ENCODE measurements at regions not wholly inside any gene's neighbourhood (a gene's known extent, or its start where the extent isn't known, plus 50 kb on each side); places are given as distances from the start of the nearest gene placed in this dataset.
"Not testable (repeated sequence)": the region's sequence is repeated elsewhere in the genome, so short reads cannot be mapped to it uniquely, and the experiment has no call there.

DNA sequence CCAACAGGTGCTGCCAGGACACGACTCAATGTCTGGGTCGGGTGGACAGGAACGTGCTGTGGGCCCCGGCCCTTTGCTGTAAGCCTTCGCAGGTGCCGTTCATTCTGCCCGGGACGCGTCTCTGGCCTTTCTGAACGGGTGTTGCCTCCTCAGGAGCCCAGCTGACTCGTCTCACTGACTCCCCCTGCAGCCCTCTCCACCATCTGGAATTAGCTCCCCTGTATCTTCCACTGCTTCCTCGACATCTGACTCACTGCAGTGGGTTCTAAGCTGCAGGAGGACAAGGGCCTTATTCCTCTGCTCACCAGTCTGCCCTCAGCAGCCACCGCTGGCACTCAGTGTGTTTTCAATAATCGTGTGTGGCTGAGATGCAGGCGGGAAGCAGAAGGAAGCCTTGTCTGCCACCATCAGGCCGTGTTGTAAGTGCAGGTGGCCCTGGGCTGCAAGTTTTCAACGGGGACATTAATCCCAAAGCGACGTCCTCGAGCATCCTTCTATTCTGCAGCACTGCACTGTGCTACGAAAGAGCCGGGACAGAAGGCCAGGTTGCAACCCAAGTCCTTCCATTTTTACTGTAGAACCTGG lies 256.2 kb downstream of the FOXL1 start:
- no peak for DNase-seq (ENCODE audit: low read depth)

DNA sequence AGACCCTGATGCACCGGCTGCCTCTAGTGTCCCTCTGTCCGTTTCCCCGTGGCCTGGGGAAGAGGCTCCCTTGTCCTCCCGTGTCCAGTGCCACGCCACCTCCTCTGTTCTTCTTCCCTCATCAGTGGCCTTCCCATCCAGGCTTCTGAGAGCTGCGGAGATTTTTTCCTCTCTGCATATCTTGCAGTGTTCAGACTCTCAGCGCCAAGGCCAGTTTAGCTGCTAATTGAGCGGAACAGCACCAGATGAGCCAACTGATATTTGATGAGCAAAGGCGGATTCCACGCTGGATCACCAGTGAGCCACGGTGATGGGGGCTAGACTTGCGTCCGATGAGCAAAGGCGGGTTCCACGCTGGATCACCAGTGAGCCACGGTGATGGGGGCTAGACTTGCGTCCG lies 257.6 kb downstream of the FOXL1 start:
- no peak for DNase-seq (ENCODE audit: low read depth)

DNA sequence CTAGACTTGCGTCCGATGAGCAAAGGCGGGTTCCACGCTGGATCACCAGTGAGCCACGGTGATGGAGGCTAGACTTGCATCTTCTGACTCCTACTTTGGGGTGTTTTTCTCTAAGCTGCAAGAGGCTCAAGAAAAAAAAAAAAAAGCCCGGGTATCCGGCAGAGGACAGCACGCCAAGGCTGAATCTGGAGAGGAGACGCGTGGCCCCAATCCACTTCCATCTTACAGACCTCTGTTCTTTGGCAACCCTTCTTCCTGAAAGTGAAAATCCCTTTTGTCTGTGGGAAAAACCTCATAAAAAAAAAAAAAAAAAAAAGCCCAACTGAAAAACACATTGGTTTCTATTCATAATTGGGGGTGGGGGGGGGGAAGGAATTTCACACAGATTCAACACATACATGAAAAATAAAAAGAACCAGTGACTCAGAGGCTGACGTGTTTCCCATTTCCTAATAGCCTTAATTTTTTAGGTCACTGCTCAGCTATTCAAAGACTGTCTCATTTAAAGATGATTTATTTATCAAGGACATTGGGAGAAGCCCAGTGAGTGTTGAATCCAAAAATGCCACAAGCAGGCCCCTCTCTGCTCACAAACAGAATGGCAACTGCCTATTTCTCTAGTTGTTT lies 258.3 kb downstream of the FOXL1 start:
- DNase-seq (ENCODE audit: low read depth): no peak

DNA sequence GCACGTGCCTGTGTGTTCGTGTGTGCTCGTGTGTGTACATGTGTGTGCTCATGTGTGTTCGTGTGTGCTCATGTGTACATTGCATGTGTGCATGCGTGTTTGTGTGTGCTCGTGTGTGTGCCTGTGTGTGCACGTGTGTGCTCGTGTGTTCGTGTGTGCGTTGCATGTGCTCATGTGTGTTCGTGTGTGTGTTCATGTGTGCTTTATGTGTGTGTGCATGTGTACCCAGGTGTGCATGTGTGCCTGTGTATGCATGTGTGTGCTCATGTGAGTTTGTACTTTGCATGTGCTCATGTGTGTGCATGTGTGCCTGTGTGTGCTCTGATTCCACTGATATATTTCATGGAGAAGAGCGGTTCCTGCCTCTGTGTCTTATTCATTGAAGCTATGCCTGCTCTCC lies 265.5 kb downstream of the FOXL1 start:
- DNase-seq (ENCODE audit: low read depth): no peak

DNA sequence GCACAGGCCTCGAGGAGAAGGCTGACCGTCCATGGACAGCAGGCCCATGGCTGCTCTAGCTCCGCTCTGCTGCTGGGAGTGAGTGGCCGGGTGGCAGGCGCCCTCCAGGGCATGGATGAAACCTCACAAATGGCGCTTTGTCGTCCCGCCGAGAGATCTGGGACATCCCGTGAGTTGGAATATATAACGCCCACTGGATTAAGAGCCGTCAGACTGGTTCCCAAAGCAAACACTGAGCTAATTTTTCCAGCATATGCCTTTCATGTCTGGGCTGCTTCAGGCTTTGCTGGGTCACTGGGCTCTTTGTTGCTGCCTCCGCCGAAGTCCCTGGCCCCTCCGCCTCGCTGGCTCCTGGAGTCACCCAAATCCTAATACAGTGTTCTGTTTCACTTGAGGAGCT lies 266.3 kb downstream of the FOXL1 start:
- no peak for DNase-seq (ENCODE audit: low read depth)

DNA sequence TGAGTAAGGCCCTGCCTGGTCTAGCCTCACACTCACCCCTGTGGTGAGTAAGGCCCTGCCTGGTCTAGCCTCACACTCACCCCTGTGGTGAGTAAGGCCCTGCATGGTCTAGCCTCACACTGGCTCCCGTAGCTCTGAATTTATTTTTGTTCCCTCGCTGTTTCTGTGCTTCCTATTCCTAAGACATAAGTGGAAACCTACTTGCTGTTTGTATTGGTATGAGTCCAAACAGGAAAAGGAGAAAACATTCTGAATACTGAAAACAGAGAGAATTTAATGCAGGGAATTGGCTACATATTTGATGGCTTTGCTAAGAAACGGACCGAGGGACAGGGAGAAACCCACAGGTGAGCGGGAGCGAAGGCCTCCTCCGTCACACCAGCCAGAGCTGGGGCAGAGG lies 267.8 kb downstream of the FOXL1 start:
- no peak for DNase-seq (ENCODE audit: low read depth)

DNA sequence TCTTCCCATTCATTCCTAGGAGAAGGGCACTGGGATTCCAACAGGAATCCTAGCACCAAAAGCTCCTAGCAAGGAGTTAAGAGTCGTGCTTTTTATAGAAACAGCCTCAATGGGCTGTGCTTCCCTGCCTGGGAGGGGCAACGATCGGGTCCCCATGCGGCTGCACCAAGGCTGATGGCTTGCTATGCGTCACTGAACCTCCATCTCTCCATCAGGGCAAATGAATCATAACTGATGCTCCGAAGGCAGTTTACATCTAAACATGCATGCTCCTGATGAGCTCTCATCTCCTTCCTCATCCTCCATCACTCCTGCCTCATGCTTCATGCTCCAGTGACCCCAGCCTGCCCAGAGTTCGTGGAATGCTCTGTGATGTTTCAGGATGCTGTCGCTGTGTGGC lies 270.5 kb downstream of the FOXL1 start:
- DNase-seq (ENCODE audit: low read depth): no peak

DNA sequence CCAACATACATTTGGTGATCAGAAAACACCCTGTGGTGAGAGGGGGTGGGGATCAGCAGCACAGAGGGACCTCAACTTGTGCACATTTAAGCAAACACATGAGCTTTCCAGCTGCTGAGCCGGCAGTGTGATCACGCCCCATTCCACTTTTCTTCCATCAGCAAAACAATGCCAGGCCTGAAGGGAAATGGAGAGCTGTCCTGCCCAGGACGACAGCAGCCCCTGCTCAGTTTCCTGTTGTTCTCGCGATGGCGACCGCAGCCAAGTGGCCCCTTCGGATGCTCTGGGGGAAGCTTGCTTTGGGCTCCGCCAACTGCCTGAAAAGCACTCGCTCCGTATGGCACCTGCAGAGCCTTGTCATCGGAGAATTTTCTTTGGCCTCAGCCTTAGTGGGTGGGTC lies 272.3 kb downstream of the FOXL1 start:
- DNase-seq (ENCODE audit: low read depth): no peak

DNA sequence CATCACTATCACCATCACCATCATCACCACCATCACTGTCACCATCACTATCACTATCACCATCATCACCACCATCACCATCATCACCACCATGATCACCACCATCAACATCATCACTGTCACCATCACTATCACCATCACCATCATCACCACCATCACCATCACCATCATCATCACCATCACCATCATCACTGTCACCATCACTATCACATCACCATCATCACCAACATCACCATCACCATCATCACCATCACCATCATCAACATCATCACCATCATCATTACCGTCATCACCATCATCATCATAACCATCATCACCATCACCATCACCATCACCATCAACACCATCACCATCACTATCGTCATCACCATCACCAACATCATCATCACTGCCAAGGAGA lies 273.8 kb downstream of the FOXL1 start:
- no peak for DNase-seq (ENCODE audit: low read depth)

DNA sequence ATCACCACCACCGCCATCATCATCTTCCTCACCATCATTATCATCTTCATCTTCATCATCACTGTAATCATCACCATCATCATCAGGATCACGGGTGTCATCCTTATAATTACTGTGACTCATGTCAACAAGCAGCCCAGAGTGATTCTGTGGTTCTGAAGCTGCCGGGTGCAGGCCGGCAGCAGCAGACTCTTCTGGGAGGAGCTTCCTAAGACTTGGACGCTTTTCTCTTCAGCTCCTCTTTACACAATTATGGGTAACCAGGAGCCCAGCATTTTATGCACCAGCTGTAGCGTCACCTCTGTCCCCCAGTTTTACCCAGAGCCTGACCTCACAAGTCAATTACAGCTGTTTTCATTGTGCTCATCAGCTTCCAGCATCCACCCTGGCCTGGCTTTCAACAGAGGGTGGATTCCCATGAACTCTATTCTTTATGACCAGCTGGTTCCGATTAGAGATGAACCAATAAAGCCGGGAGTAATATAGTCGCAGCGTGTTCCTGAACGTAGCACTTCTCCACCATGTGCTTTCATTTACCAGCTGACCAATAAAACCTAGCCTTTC lies 275.8 kb downstream of the FOXL1 start:
- DNase-seq (ENCODE audit: low read depth): no peak

DNA sequence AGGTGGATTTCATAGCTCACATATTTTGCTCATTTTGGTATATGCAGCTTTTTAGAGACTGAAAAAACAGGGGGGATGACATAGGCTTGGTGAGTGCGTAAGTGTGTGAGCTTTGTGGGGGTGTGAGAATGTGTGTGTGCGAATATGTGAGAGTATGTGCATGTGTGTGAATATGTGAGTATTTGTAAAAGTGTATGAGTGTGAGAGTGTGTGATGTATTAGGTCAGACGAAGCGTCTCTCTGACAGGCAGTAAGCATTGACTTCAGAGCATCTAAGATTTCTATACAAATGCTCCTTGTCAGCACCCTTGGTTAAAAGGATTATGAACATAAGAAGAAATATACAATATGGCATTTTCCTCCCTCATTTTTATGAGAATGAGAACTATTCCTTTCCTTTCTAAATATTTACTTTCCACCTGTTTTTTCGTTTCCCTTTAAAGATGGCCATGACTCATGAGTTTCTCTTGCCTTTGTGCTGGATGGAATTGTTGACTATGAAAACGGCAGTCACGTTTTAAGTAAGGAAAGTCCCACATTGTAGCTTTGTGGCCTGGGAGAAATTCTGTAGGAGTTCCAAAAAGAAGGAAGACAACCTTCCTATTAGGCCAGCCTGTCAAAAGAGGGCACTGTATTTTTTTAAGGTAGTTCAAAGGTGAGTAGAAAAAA lies 276.4 kb downstream of the FOXL1 start:
- no peak for DNase-seq (ENCODE audit: low read depth)

DNA sequence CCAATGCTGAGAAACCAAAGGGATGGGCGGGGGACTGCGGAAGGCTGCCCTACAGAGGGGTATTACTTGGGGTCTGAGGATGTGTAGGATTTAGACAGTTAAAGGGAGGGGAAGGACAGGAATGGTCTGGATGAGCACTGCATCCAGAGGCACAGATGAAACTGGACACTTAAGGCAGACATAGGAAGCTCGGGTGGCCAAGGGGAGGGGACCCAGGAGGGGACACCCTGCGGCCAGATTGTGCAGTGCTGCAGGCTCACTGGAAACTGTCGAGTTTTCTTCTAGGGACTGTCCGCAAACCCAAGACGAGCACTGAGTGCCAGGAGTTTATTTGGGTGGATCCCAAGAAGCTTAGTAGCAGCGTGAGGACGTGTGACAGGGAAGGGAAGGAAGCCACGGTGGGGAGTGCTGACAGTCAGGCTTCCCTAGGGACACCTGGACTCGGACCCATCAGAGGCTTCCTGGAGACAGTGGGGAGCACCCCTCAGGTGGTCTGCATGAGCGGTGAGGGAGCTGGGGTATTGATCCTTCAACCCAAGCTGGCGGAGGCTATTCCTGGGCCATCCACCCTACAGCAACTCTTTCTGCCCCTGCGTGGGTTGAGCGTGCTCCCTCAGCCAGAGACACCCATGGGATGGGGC lies 278.7 kb downstream of the FOXL1 start:
- DNase-seq (ENCODE audit: low read depth): no peak

DNA sequence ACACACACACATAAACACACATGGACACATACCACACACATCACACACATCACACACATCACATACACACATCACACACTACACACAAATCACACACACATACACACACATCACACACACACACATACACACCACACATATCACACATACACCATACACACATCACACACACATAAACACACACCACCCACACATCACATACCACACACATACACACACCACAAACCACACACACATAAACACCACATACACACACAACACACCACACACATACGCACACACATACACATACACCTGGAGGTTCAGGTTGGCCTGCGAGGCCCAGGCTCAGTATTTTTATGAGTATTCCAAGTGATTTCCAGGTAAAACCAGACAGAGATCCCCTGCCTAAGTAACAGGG lies 279.5 kb downstream of the FOXL1 start:
- no peak for DNase-seq (ENCODE audit: low read depth)

DNA sequence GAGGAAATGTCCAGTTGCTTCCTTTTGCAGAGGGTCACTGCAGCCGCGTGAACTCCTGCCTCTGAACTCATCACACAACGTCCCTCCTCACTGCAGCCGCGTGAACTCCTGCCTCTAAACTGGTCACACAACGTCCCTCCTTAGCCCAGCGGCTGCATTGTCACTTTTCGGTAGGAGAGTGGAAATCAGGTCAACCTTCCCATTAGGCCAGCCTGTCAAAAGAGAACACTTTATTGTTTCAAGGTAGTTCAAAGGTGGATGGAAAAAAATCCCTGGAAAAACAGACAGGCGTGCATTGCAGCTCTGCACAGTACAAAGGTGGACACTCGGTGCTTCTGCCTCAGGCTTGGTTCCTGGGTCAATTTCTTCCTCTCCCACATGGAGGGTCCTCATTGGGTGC lies 280.2 kb downstream of the FOXL1 start:
- no peak for DNase-seq (ENCODE audit: low read depth)

DNA sequence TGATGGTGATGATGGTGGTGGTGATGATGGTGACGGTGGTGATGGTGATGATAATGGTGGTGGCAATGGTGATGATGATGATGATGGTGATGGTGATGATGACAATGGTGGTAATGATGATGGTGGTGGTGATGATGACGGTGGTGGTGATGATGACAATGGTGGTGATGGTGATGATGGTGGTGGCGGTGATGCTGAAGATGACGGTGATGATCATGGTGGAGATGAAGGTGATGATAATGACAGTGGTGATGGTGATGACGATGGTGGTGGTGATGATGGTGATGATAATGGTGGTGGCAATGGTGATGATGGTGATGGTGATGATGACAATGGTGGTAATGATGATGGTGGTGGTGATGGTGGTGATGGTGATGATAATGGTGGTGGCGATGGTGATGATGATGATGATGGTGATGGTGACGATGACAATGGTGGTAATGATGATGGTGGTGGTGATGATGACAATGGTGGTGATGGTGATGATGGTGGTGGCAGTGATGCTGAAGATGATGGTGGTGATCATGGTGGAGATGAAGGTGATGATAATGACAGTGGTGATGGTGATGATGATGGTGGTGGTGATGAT lies 283.0 kb downstream of the FOXL1 start:
- DNase-seq (ENCODE audit: low read depth): not testable (repeated sequence)

DNA sequence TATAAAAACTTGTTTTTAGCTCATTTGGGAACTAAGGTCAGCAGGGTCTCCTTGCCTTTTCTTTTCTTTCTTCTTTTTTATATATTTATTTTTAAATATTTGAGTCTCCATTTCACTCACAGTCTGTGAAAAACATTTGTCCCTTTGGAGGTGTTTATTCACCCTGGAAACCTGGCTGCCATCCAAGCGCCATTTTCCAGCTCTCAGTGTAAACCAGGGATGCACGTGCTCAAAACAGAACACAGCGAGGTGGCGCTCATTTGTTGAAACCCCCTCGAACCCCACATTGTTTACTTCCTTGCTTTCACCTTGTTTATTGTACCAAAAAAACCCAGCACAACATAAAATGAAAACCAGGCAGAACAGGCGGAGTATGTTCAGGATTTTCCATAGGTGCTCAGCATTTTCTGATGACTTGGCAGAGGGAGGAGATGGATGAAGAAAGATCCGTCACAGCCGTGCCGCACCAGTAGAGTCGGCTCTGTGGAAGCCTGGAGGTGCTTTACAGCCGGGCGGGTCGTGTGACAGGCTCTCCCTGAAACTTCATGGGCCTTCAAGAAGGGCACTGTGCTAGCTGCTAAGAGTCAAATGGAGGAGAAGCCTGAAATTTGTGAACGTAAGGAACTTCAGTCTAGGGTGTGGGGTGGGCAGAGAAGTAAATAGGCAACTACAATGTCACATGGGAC lies 284.4 kb downstream of the FOXL1 start:
- no peak for DNase-seq (ENCODE audit: low read depth)

DNA sequence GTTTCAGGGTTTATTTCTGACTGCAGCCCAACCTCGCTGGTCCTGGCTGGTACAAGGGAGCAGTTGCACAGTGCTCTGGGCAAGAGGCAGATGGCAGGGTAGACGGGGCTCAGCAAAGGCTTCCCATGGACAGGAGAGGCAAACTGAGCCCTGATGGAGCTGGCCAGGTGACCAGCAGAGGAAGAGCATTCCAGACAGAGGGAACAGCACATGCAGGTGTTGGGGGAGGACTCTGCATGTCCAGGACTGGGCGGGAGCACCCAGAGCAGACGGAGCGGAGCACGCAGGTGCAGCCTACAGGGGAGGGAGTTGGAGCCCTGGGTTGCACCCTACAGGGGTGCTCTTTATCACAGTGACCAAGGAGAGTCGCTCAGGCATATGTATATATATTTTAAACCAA lies 285.3 kb downstream of the FOXL1 start:
- DNase-seq (ENCODE audit: low read depth): no peak

DNA sequence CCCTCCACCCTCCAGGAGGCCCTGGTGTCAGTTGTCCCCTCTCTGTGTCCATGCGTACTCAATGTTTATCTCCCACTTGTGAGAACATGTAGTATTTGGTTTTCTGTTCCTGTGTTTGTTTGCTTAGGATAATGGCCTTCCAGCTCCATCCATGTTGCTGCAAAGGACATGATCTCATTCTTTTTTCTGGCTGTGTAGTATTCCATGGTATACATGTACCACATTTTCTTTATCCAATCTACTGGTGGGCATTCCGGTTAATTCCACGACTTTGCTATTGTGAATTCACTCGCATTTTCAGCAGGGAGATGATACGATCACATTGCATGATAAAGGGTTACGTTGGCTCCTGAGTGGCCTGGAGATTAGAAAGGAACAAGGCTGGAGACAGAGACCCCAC lies 286.2 kb downstream of the FOXL1 start:
- DNase-seq (ENCODE audit: low read depth): no peak

DNA sequence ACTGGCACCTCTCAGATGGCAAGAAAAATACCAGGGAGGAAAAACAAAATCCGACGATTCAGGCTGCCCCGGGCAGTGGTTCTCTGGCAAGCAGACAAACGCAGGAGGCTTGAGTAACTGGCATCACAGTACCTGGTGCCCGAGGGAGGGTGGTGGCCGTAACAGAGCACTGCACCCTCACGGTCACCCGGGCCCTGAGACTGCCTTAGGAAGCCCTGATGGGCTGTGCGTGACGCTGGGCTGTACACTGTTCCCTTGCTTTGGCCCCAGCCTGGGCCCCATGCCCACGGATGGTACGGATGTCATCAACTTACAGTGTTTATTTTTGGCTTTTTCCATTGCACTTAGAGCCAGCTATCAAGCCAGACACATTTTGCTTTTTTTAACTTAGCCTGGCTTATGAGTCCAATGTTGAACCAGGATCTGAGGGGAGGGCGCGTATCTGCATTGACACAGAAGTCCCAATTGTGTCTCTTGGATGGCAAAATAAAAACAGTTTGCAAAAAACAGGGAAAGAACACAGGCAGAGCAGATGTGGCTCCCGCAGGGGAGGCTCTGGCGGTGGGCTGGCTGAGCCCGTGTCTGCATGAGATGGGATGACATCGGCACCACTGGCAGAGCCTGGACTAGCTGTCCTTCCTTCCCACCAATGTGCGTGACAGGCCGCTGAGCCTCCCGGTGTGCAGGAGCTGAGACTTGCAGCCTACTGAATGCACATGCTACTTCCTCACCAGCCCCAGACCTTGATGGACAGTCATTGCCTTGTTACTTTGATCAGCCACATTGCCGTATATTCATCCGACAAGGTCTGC lies 287.7 kb downstream of the FOXL1 start:
- no peak for DNase-seq (ENCODE audit: low read depth)

DNA sequence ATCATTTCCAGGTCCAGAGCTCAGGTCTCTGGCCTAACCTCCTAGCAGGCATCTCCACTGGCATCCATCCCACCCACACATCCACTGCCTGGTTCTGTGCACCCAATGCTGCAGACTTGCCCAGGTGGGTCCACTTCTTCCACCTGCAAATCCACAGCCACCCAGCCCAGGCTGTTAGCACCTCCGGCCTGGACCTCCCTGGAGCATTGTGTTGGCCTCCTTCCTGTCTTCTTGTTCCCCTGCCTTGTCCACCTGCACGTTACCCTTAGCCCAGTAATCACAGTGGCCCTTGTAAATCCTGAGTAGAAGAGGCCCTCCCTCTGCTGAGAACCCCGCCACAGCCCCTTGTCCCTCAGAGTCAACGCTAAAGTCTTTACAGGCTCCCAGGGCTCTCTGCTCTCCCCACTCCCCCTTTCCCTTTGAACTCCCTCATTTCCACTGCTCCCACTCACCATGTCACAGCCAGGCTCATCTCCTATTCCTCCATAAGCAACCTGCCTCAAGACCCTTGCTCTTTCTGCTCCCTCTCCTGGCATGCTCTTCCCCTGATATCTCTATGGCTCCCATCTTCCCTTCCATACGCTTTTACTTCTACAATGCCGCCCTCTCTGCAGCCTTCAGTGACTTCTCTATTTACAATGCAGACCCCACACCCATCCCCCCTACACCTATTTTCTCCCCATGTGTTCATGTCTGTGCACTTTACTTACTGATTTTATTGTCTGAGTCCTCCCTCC lies 288.8 kb downstream of the FOXL1 start:
- no peak for DNase-seq (ENCODE audit: low read depth)

DNA sequence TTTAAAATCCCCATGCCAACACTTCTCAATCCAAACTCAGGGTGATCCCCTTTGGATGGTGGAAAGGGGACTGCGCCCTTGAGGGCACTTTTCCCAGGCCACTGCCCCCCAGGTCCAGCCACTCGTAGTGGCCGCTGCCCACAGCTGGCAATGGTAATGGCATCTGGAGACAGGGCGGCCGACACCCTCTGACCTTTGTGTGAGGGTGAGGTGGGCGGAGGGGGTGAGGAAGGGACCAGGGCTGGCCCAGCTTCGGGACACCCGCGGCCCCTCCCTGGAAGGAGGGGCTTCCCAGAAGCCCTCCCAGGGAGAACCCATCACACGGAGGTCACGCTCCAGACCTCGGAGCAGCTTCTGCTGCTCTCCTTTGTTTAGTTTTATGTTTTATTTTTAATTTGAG lies 289.7 kb downstream of the FOXL1 start:
- DNase-seq (ENCODE audit: low read depth): no peak
